Lower leg skin (tissue), 3 donors: ENCODE measurements at regions not wholly inside any gene's neighbourhood (a gene's known extent, or its start where the extent isn't known, plus 50 kb on each side); places are given as distances from the start of the nearest gene placed in this dataset.

ENCODE experiments used
- CTCF ChIP-seq, 3 donors: fragments of 450-650 bp; IDR thresholded peaks; one replicate each; pipeline ENCODE4 v1.5.1; 2016; ENCODE audit warnings: antibody characterized with exemption in 3 of 3, mild to moderate bottlenecking in 3 of 3, moderate library complexity in 2 of 3
- POLR2A ChIP-seq, 2 donors: fragments of 450-650 bp; IDR thresholded peaks; one replicate each; pipeline ENCODE4 v1.6.1; 2016 to 2017; ENCODE audit warnings: antibody characterized with exemption in 2 of 2, mild to moderate bottlenecking in 1 of 2, moderate library complexity in 1 of 2

GRCh38 chr13:44853641-44854040 lies 135.6 kb downstream of the NUFIP1 start:
- TF ChIP-seq CTCF (IDR thresholded peaks at IDR 0.05) (no peak), POLR2A (IDR thresholded peaks at IDR 0.05) (no peak)
